Medulla oblongata (tissue), 1 donor: ENCODE measurements at regions not wholly inside any gene's neighbourhood (a gene's known extent, or its start where the extent isn't known, plus 50 kb on each side); places are given as distances from the start of the nearest gene placed in this dataset.
A peak's percentile ranks its signal among the peaks of the same experiment; 100 is the strongest.
"Not testable (repeated sequence)": the region's sequence is repeated elsewhere in the genome, so short reads cannot be mapped to it uniquely, and the experiment has no call there.

Experiments
- DNase-seq: peaks from one replicate; pipeline ENCODE4 v3.0.0-alpha.2; 2015; ENCODE audit errors: extremely low spot score

DNA sequence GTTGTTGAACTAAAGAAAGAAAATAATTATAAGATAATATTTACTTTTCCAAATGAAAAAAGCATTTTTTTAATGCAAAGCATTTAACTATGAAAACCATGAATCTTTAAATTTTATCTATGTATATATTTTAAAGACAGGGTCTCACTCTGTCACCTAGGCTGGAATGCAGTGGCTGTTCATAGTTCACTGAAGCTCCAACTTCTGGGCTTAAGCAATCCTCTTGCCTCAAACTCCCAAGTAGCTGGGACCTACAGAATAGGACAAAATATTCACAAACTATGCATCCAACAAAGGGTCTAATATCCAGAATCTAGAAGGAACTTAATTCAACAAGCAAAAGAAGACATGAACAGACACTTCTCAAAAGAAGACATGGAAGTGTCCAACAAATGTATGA, 55.9 kb upstream of the ALB start:
- DNase-seq = no peak

DNA sequence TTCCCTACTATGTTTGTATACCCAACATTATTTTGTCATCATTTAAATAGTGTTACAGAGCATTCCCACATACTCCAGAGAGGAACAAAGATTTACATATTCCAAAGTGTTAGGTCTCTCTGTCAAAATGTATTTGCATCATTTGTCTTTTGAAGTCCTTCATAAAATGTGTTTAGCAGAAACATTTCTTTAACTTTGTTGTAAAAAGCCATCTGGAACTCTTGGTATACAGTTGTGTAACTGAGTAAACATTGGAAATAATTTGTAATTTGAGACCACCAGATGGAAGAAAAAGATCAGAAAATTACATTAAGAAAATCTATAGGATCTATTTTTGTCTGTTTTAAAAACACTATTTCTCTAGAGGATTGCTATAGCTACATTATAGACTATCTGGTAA, 56.6 kb upstream of the ALB start:
- DNase-seq = no peak

DNA sequence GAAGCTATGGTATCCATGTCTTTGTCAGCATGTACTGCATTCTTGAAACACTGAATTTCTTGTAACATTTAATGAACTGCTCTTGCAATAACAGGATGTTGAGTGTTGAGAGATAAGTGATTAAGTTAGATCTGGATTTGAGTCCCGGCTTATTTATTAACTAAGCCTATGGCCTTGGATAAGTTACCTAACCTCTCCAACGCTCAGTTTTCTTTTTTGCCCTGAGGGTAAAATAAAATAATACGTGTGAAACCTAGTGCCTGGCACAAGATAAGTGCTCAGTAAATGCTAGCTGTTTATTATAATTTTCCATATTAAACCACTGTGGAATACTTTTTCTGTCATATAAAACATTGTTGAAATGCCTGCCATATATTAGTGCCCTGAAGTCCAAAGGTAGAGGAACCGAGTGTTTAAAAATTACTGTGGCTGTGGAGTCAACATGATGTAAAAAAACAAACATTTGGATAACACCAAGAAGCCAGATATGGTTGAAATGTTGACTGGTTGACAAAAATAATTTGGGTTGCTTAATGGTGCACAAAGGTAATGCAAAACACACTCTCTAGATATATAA, 58.6 kb upstream of the ALB start:
- DNase-seq = no peak

- DNase-seq = no peak
These were observed 60.0 kb upstream of the ALB start for GRCh38 chr4:73344106-73344505.

GRCh38 chr4:73343432-73343831, 60.7 kb upstream of the ALB start:
- DNase-seq = no peak

- DNase-seq = peak; percentile 89
These were observed 62.6 kb upstream of the ALB start for GRCh38 chr4:73341454-73341853.

GRCh38 chr4:73340917-73341316, 63.2 kb upstream of the ALB start:
- DNase-seq = no peak

GRCh38 chr4:73335679-73336078, 68.4 kb upstream of the ALB start:
- no peak for DNase-seq

GRCh38 chr4:73332012-73332411, 72.1 kb upstream of the ALB start:
- DNase-seq = not testable (repeated sequence)

- no peak for DNase-seq
These were observed 70.7 kb upstream of the ANKRD17 start for GRCh38 chr4:73329300-73329699.

DNA sequence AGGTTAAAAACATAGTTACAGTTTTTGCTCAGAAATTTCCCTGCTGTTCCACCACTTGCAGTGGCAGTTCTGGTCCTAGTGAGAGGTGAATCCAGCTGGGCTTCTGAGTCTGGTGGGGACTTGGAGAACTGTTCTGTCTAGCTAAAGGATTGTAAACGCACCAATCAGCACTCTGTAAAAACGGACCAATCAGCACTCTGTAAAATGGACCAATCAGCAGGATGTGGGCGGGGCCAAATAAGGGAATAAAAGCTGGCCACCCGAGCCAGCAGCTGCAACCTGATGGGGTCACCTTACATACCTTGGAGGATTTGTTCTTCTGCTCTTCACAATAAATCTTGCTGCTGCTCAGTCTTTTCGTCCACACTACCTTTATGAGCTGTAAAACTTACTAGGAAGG, 67.2 kb upstream of the ANKRD17 start:
- not testable (repeated sequence) for DNase-seq

GRCh38 chr4:73317092-73317491, 58.5 kb upstream of the ANKRD17 start:
- no peak for DNase-seq

DNA sequence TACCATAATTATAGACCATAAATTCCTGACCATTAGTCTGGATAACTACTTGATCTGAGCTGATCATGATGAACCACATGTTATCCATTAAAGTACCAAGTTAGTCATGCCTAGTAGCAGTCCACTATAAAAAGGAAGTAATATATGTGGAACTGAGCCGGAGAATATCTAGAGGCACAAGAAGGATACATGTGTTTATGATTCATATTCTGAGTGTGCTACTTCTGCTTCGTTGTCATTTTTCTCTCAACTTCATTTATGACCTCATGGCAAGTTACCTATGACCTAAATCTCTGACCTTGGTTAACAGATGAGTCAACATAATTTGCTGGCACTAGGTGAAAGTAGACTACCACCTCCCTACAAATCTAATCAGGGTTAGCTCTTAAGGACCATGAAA, 56.5 kb upstream of the ANKRD17 start:
- no peak for DNase-seq

DNA sequence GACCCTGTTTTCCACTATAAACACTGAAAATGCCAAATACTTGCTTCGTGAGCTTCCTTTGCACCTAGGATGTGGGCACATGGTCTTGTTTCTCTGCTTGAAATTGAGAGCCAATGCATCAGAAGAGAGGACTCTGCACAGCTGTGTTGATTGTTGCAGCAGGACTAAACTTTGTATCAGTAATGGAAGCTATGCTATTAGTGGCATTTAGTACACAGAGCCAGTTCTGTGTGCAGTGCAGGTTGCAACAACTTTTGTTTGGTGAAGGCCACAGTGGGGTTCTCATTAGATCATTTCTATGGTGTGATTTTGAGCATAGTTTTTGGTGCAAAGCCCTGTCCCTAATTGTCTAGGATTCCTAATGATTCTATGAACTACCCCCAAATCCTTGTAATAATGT, 54.4 kb upstream of the ANKRD17 start:
- DNase-seq = no peak

DNA sequence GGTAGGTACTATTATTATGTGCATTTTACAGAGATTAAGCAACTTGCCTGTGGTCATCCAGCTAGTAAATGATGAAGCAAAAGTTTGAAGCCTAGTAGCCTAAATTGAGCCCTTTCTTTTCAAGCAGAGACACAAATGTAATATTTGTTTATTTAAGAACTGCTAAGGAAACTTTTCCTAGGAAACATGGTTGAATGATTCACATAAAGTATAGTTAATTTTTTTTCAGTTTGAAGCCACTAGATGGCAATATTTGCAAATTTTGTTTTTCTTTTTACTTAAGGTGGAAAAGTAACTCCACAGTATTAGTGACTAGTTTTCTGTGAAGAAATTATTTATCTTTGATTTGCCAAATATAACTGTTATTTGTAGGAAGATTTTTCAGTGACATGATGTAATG, 52.8 kb upstream of the ANKRD17 start:
- DNase-seq = peak; percentile 32

DNA sequence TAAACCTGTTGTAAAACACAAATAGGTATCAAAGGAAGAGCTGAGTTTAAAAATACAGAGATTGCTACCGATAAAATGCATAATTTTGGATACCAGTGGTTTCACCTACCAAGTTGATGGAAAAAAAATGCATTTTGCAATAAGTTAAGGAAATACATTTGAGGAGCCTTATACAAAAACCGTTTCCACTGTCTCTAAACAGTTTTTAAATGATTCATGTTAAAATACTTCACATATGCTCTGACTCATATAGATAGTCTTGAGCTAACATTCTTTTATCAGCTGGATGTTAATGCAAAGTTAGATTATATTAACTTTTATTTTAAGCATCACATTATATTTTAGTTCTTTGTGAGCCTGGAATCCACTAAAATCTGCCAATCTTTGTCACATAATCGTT, 50.6 kb upstream of the ANKRD17 start:
- DNase-seq = no peak
